ENCODE measurements at regions not wholly inside any gene's neighbourhood (a gene's known extent, or its start where the extent isn't known, plus 50 kb on each side); places are given as distances from the start of the nearest gene placed in this dataset.

DNA sequence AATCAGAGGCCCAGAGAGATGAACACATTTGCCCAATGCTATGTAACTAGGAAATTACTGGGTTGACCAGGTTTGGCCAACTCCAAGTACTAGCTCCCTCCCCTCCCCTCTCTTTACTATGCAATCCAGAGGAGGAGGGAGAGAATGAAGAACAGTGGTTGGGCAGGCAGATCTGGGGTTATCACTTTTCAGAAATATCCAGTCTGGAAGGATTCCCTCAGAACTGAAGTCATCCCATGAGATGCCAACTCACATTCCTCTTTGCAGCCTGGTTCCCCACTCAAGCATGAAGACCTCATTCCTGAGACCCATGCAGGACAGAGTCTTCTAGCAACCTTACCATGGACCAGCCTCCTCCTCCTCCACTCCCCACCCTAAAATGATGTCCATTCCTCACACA, 201.1 kb downstream of the TLE3 start:
- no peaks in the 10 kb centered on the region for H3K4me1 ChIP-seq (ENCODE audit: control insufficient read depth, insufficient read depth, low read length)
- H2AK5ac ChIP-seq (ENCODE audit: low read depth, low read length) = no peak overlapping the region
- no peak overlapping the region for H3K23ac ChIP-seq (ENCODE audit: low read depth, low read length)
- H2BK20ac ChIP-seq (ENCODE audit: low read depth, low read length) = no peak overlapping the region
- dilution Hi-C loops (cut with HindIII; ENCODE audit: low sequenced_read_pairs, unreplicated experiment) (no loop called here), intact Hi-C loops (cut with micrococcal nuclease) (no loop called here), in situ Hi-C loops (cut with MboI; ENCODE audit: low sequenced_read_pairs) (no loop called here)
- H3K14ac ChIP-seq (replicated peaks; ENCODE audit: low read depth, low read length) = no peak overlapping the region
- TF ChIP-seq MAFK (IDR thresholded peaks at IDR 0.05; ENCODE audit: low read depth, low read length) = no peak
- no peak for TF ChIP-seq RCOR1 (IDR thresholded peaks at IDR 0.05; ENCODE audit: insufficient replicate concordance, low read length)
- TF ChIP-seq, protein P1, sequence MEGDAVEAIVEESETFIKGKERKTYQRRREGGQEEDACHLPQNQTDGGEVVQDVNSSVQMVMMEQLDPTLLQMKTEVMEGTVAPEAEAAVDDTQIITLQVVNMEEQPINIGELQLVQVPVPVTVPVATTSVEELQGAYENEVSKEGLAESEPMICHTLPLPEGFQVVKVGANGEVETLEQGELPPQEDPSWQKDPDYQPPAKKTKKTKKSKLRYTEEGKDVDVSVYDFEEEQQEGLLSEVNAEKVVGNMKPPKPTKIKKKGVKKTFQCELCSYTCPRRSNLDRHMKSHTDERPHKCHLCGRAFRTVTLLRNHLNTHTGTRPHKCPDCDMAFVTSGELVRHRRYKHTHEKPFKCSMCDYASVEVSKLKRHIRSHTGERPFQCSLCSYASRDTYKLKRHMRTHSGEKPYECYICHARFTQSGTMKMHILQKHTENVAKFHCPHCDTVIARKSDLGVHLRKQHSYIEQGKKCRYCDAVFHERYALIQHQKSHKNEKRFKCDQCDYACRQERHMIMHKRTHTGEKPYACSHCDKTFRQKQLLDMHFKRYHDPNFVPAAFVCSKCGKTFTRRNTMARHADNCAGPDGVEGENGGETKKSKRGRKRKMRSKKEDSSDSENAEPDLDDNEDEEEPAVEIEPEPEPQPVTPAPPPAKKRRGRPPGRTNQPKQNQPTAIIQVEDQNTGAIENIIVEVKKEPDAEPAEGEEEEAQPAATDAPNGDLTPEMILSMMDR (conservative IDR thresholded peaks at IDR 0.05; ENCODE audit: low read depth, low read length) = no peak
- no peak for TF ChIP-seq NFE2L2 (IDR thresholded peaks at IDR 0.05; ENCODE audit: low read depth, low read length)
- no peak for TF ChIP-seq MAZ (IDR thresholded peaks at IDR 0.05; ENCODE audit: borderline replicate concordance, low read depth, low read length)
- TF ChIP-seq, protein P2, sequence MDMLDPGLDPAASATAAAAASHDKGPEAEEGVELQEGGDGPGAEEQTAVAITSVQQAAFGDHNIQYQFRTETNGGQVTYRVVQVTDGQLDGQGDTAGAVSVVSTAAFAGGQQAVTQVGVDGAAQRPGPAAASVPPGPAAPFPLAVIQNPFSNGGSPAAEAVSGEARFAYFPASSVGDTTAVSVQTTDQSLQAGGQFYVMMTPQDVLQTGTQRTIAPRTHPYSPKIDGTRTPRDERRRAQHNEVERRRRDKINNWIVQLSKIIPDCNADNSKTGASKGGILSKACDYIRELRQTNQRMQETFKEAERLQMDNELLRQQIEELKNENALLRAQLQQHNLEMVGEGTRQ (IDR thresholded peaks at IDR 0.05; ENCODE audit: low read depth, low read length) = no peak
- TF ChIP-seq CEBPB (IDR thresholded peaks at IDR 0.05; ENCODE audit: low read depth, low read length) = no peak
- TF ChIP-seq FOS (IDR thresholded peaks at IDR 0.05; ENCODE audit: low read depth, low read length) = no peak
- no peak for TF ChIP-seq POLR2A (IDR thresholded peaks at IDR 0.05; ENCODE audit: low read depth, low read length)
- TF ChIP-seq BHLHE40 (IDR thresholded peaks at IDR 0.05; ENCODE audit: low read depth, low read length) = no peak
- no peak for TF ChIP-seq RFX5 (IDR thresholded peaks at IDR 0.05; ENCODE audit: low read depth, low read length)
- TF ChIP-seq MXI1 (IDR thresholded peaks at IDR 0.05; ENCODE audit: borderline replicate concordance, low read depth, low read length) = no peak
- TF ChIP-seq RAD21 (IDR thresholded peaks at IDR 0.05; ENCODE audit: low read length) = no peak
- TF ChIP-seq, protein P3, sequence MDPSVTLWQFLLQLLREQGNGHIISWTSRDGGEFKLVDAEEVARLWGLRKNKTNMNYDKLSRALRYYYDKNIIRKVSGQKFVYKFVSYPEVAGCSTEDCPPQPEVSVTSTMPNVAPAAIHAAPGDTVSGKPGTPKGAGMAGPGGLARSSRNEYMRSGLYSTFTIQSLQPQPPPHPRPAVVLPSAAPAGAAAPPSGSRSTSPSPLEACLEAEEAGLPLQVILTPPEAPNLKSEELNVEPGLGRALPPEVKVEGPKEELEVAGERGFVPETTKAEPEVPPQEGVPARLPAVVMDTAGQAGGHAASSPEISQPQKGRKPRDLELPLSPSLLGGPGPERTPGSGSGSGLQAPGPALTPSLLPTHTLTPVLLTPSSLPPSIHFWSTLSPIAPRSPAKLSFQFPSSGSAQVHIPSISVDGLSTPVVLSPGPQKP (IDR thresholded peaks at IDR 0.05; ENCODE audit: borderline replicate concordance, low read depth, low read length) = no peak
- TF ChIP-seq CHD1 (IDR thresholded peaks at IDR 0.05; ENCODE audit: low read depth, low read length) = no peak
- TF ChIP-seq SMC3 (IDR thresholded peaks at IDR 0.05; ENCODE audit: low read depth, low read length) = no peak
- CTCF ChIA-PET = no interaction called here
- no peaks in the 10 kb centered on the region for H3K36me3 ChIP-seq (ENCODE audit: control insufficient read depth, insufficient read depth, low read length)
- H3K4me2 ChIP-seq (ENCODE audit: low read depth, low read length) = no peak overlapping the region
- H2BK5ac ChIP-seq (ENCODE audit: low read depth, low read length, poor library complexity, severe bottlenecking) = no peak overlapping the region
- no TSS peak for BruUV-seq (replicated peaks)
- H2BK15ac ChIP-seq (ENCODE audit: low read depth, low read length) = no peak overlapping the region
- H2AFZ ChIP-seq (replicated peaks; ENCODE audit: low read length, poor library complexity) = no peak overlapping the region
- no peak overlapping the region for H4K8ac ChIP-seq (ENCODE audit: low read depth in 2 of 2, low read length in 2 of 2)
- H3K4me3 ChIP-seq (ENCODE audit: insufficient read depth, low read depth, low read length) = no peak overlapping the region
- H3K56ac ChIP-seq (ENCODE audit: extremely low read depth, insufficient read depth, low read length) = no peak overlapping the region
- POLR2A ChIA-PET (ENCODE audit: unreplicated experiment) = no interaction called here
- no peaks in the 10 kb centered on the region for H3K79me1 ChIP-seq (ENCODE audit: low read depth in 1 of 2, low read length in 2 of 2)
- H3K27me3 ChIP-seq (ENCODE audit: control insufficient read depth, insufficient read depth, low read length) = peaks cover 41% of the 10 kb centered on the region
- ATAC-seq (ENCODE audit: low read depth) (no peak), DNase-seq (no peak)
- H2AK9ac ChIP-seq (replicated peaks; ENCODE audit: low read depth, low read length, poor library complexity) = no peak overlapping the region
- no peak overlapping the region for H3K4ac ChIP-seq (ENCODE audit: low read depth, low read length)
- no peak overlapping the region for H4K91ac ChIP-seq (ENCODE audit: insufficient read depth, low read depth, low read length)
- H4K5ac ChIP-seq (ENCODE audit: low read depth, low read length) = no peak overlapping the region
- no peaks in the 10 kb centered on the region for H3K9me1 ChIP-seq (ENCODE audit: insufficient read depth, low read length)
- no peak overlapping the region for H3K18ac ChIP-seq (ENCODE audit: low read depth, low read length)
- H2BK120ac ChIP-seq (ENCODE audit: low read depth, low read length) = no peak overlapping the region
- H3K9me3 ChIP-seq (ENCODE audit: control insufficient read depth, insufficient read depth, low read length) = no peaks in the 10 kb centered on the region
- no peak overlapping the region for H3K27ac ChIP-seq (ENCODE audit: insufficient read depth, low read length)
- H4K20me1 ChIP-seq (ENCODE audit: insufficient read depth, low read length) = no peaks in the 10 kb centered on the region
- no peak overlapping the region for H3K9ac ChIP-seq (ENCODE audit: low read depth, low read length)
